Spleen (tissue), 7 donors: ENCODE measurements at regions not wholly inside any gene's neighbourhood (a gene's known extent, or its start where the extent isn't known, plus 50 kb on each side); places are given as distances from the start of the nearest gene placed in this dataset.

Experiments used
- POLR2AphosphoS5 ChIP-seq, 3 donors: sonication (generic); formaldehyde crosslinking; IDR thresholded peaks; one replicate each; pipeline ENCODE4 v1.5.1; 2017; ENCODE audit warnings: antibody characterized with exemption in 3 of 3
- TF ChIP-seq, protein P1 (sequence below), 11 experiments: fragments of 200-600 bp in 7 of 11; fragments of 450-650 bp in 4 of 11; sonication (generic) in 4 of 11; IDR thresholded peaks in 8 of 11; conservative IDR thresholded peaks in 3 of 11; 1 replicate in 7 of 11; 2 replicates in 4 of 11; pipeline versions ENCODE4 v1.4.0 to v1.8.0; 2016 to 2021; ENCODE audit warnings: antibody characterized with exemption in 11 of 11, inconsistent platforms in 4 of 11, mild to moderate bottlenecking in 1 of 11
- donor health status: DM: no; HTN: no; CAD: no; lungs with moderate emphysema.
- donor health status: DM: no; HTN: no; CAD: no.
- donor health status: DM: no; HTN: no; CAD: no.

DNA sequence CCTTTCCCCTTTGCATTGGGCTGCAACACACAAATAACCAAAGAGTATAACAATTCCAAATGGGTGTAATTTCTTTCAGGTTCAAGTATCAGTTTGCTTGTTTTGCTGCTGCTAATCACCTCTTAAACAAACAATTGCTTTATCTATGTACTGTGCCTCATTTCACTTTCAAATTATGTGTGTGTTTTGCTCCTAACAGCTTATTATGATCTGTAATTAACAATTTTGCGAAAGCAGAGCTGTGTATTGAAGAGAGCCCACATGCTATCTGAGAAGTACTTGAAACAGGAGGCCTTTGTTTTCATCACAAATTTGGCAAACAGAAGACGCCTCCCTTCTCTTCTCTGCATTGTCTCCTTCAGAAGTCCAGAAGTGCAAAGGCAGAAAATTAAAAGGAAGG is 312.0 kb downstream of the TLE1 start:
- no peak for TF ChIP-seq POLR2AphosphoS5 (IDR thresholded peaks at IDR 0.05)
- TF ChIP-seq, protein P1, sequence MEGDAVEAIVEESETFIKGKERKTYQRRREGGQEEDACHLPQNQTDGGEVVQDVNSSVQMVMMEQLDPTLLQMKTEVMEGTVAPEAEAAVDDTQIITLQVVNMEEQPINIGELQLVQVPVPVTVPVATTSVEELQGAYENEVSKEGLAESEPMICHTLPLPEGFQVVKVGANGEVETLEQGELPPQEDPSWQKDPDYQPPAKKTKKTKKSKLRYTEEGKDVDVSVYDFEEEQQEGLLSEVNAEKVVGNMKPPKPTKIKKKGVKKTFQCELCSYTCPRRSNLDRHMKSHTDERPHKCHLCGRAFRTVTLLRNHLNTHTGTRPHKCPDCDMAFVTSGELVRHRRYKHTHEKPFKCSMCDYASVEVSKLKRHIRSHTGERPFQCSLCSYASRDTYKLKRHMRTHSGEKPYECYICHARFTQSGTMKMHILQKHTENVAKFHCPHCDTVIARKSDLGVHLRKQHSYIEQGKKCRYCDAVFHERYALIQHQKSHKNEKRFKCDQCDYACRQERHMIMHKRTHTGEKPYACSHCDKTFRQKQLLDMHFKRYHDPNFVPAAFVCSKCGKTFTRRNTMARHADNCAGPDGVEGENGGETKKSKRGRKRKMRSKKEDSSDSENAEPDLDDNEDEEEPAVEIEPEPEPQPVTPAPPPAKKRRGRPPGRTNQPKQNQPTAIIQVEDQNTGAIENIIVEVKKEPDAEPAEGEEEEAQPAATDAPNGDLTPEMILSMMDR (IDR thresholded peaks at IDR 0.05 in 8 of 11, conservative IDR thresholded peaks at IDR 0.05 in 3 of 11): no peak
